Left hindlimb (tissue), 1 donor: ENCODE measurements at regions not wholly inside any gene's neighbourhood (a gene's known extent, or its start where the extent isn't known, plus 50 kb on each side); places are given as distances from the start of the nearest gene placed in this dataset.
A peak's percentile ranks its signal among the peaks of the same experiment; 100 is the strongest.

ENCODE experiments used
- DNase-seq: peaks from one replicate; pipeline ENCODE4 v3.0.0-alpha.2; 2018

- DNase-seq = peak; percentile 47
Measured at GRCh38 chr18:6659963-6660725, 69.4 kb upstream of the ARHGAP28 start.

- DNase-seq = no peak
Measured at GRCh38 chr18:6661692-6662415, 67.7 kb upstream of the ARHGAP28 start.

GRCh38 chr18:6666012-6666685 is 63.4 kb upstream of the ARHGAP28 start:
- DNase-seq = no peak

- DNase-seq = no peak
Measured at GRCh38 chr18:6668836-6669235, 60.7 kb upstream of the ARHGAP28 start.

DNA sequence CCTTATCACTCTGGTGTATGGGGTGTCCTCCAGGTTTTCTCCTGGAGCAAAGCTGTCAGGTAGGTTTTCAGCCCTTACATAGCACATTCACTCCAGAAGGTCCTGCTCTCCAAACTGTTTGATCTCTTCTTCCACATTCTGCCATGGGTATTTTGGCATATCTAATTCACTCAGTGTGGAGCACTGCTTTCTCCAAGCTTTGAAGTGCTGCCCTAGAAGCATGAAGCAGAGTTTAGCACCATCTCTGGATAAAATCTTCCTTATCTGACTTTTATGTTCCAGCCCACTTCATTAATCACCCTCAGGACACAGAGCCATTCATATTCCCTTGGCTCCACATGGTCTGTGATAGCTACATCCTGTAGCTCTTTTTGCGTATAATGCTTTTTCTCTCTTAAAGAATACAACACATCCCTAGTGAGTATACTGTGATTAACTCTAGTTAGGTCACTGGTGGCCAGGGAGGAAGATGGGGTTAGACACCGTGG is 56.7 kb upstream of the ARHGAP28 start:
- DNase-seq = no peak

DNA sequence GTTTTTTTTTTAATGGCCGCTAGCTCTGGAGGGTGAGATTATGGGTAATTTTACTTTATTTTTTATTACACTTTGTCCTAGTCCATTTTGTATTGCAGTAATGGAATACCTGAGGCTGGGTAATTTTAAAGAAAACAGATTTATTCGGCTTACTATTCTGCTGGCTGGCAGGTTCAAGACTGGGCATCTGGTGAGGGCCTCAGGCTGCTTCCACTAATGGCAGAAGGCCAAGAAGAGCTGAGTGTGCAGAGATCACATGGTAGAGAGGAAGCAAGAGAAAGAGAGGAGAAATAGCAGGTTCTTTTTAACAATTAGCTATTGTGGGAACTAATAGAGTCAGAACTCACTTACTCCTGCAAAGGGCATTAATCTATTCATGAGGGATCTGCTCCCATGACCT is 52.4 kb upstream of the ARHGAP28 start:
- no peak for DNase-seq

DNA sequence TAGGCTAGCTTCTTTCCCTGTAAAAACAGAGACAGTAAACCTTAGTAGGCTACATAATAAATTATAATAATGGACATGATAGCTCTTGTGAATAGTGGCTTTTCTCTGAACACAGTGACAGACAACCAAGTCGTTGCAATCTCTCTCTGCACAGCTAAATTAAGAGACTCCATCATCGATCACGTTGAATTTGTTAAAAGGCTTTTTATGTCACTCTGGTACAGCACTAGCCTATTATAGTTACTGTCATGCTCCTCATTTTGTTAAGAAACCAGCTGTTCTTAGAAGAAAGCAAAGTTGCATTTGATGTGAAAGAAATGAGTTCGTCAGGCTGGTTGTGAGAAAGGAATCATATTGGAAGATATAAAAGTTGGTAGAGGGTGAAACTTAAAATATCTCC is 50.3 kb upstream of the ARHGAP28 start:
- no peak for DNase-seq
